Endothelial cell of umbilical vein (primary cell): ENCODE measurements at regions not wholly inside any gene's neighbourhood (a gene's known extent, or its start where the extent isn't known, plus 50 kb on each side); places are given as distances from the start of the nearest gene placed in this dataset.
"Not testable (repeated sequence)": the region's sequence is repeated elsewhere in the genome, so short reads cannot be mapped to it uniquely, and the experiment has no call there.

Experiments
- BruUV-seq: library from RNA; stranded (reverse); fragments of 400-500 nt; replicated peaks from 2 replicates; lab custom pipeline; 2021; lab: Mats Ljungman, UMichigan
- CTCF ChIA-PET: fragments of 300-600, 350-600 bp; sonication (Branson Sonifier 250); formaldehyde crosslinking; loops from one replicate; lab custom pipeline; 2021; ENCODE audit warnings: antibody characterized with exemption, inconsistent platforms; lab: Charles Lee
- POLR2A ChIA-PET: fragments of 300-600, 350-600 bp; sonication (Branson Sonifier 250); formaldehyde crosslinking; loops from one replicate; lab custom pipeline; 2021; ENCODE audit warnings: antibody characterized with exemption, inconsistent platforms; lab: Charles Lee
- DNase-seq: peaks from one replicate; pipeline ENCODE4 v3.0.0-alpha.2; 2011; ENCODE audit warnings: low read depth, low spot score
- FAIRE-seq: peaks from 2 replicates; lab custom pipeline; 2011; peaks lifted over from hg19 to GRCh38; lab: Jason Lieb, UNC
- H2AFZ ChIP-seq: 2 replicates; pipeline ENCODE4 v1.6.0; 2012; ENCODE audit warnings: low read depth, low read length, control low read depth, inconsistent platforms
- H3K27ac ChIP-seq: 2 replicates; pipeline ENCODE4 v1.5.1; 2011; ENCODE audit warnings: low read depth, mild to moderate bottlenecking, control low read depth, low read length, moderate library complexity; ENCODE audit not compliant: insufficient read depth
- H3K27me3 ChIP-seq, 2 experiments: 2 replicates each; pipeline versions ENCODE4 v1.6.0 to v1.6.1; 2011; ENCODE audit warnings: low read length in 2 of 2, mixed read lengths in 1 of 2; ENCODE audit not compliant: control insufficient read depth in 2 of 2, insufficient read depth in 2 of 2
- H3K36me3 ChIP-seq, 2 experiments: 2 replicates in 1 of 2; 3 replicates in 1 of 2; pipeline ENCODE4 v1.5.1; 2011; ENCODE audit warnings: low read length in 2 of 2, mild to moderate bottlenecking in 1 of 2, moderate library complexity in 1 of 2; ENCODE audit not compliant: control insufficient read depth in 2 of 2, insufficient read depth in 2 of 2; ENCODE audit errors: extremely low read depth in 1 of 2
- H3K4me1 ChIP-seq: 3 replicates; pipeline ENCODE4 v1.5.1; 2011; ENCODE audit warnings: mild to moderate bottlenecking, low read length; ENCODE audit not compliant: control insufficient read depth, insufficient read depth; ENCODE audit errors: extremely low read depth
- H3K4me2 ChIP-seq: 2 replicates; pipeline ENCODE4 v1.6.1; 2011; ENCODE audit warnings: low read length, control low read depth, mixed read lengths; ENCODE audit not compliant: insufficient read depth
- H3K4me3 ChIP-seq, 3 experiments: fragments of 200-600 bp in 1 of 3; sonication (generic), shearing (Covaris generic) in 1 of 3; replicated peaks in 1 of 3; 2 replicates each; pipeline ENCODE4 v1.5.1; 2011 to 2016; ENCODE audit warnings: control low read depth in 3 of 3, low read length in 3 of 3, mild to moderate bottlenecking in 2 of 3, inconsistent platforms in 1 of 3, low read depth in 1 of 3, moderate library complexity in 1 of 3; ENCODE audit not compliant: insufficient read depth in 1 of 3
- H3K79me2 ChIP-seq: 2 replicates; pipeline ENCODE4 v1.6.0; 2012; ENCODE audit warnings: low read length, inconsistent platforms; ENCODE audit not compliant: control insufficient read depth, insufficient read depth
- H3K9ac ChIP-seq: replicated peaks from 2 replicates; pipeline ENCODE3; 2011; ENCODE audit warnings: low read length, control low read depth; ENCODE audit not compliant: insufficient read depth; ENCODE audit errors: extremely low read depth
- H3K9me1 ChIP-seq: replicated peaks from 3 replicates; pipeline ENCODE4 v1.6.0; 2011; ENCODE audit warnings: mild to moderate bottlenecking, low read length; ENCODE audit not compliant: control insufficient read depth, insufficient read depth; ENCODE audit errors: extremely low read depth
- H3K9me3 ChIP-seq: replicated peaks from 2 replicates; pipeline ENCODE4 v1.5.1; 2012; ENCODE audit warnings: low read length, inconsistent platforms; ENCODE audit not compliant: control insufficient read depth, insufficient read depth
- H4K20me1 ChIP-seq: replicated peaks from 2 replicates; pipeline ENCODE3; 2011; ENCODE audit warnings: mild to moderate bottlenecking, low read length; ENCODE audit not compliant: control insufficient read depth, insufficient read depth; ENCODE audit errors: extremely low read depth
- EZH2 ChIP-seq: IDR thresholded peaks from 2 replicates; pipeline ENCODE4 v1.6.1; 2012; ENCODE audit warnings: borderline replicate concordance, low read depth, mild to moderate bottlenecking, moderate library complexity, low read length, inconsistent platforms; ENCODE audit not compliant: severe bottlenecking
- FOS ChIP-seq: IDR thresholded peaks from 2 replicates; pipeline ENCODE4 v1.6.1; 2011; ENCODE audit warnings: mild to moderate bottlenecking, low read length, moderate library complexity, borderline replicate concordance; ENCODE audit not compliant: insufficient read depth
- GATA2 ChIP-seq: IDR thresholded peaks from 2 replicates; pipeline ENCODE4 v1.7.0; 2011; ENCODE audit warnings: low read depth, mild to moderate bottlenecking, moderate library complexity, mixed read lengths, low read length; ENCODE audit not compliant: insufficient read length, insufficient read depth
- JUN ChIP-seq: IDR thresholded peaks from 2 replicates; pipeline ENCODE4 v1.6.1; 2011; ENCODE audit warnings: borderline replicate concordance, low read depth; ENCODE audit not compliant: insufficient read length, insufficient read depth
- MAX ChIP-seq: IDR thresholded peaks from 2 replicates; pipeline ENCODE4 v1.6.1; 2011; ENCODE audit not compliant: insufficient read depth, insufficient read length
- POLR2A ChIP-seq: IDR thresholded peaks from 2 replicates; pipeline ENCODE4 v1.6.1; 2012; ENCODE audit warnings: low read depth, mild to moderate bottlenecking, control low read depth, low read length
- POLR2AphosphoS5 ChIP-seq: IDR thresholded peaks from 2 replicates; pipeline ENCODE4 v1.6.1; 2012; ENCODE audit warnings: low read depth, mild to moderate bottlenecking, control low read depth, low read length, moderate library complexity; ENCODE audit not compliant: insufficient read depth
- dilution Hi-C: fragments of 300-500 bp; cut with MboI; formaldehyde crosslinking; loops from one replicate; pipeline ENCODE4 v1.15.0; 2019; ENCODE audit warnings: low sequenced_read_pairs; ENCODE audit not compliant: extremely low pct_ligation_motif_present
- intact Hi-C: fragments of 100-400 bp; cut with micrococcal nuclease; formaldehyde crosslinking; loops from one replicate; pipeline ENCODE4 v1.10.0; 2022
- TF ChIP-seq, protein P1 (sequence below), 2 donors: IDR thresholded peaks; 1 replicate in 1 of 2; 2 replicates in 1 of 2; pipeline ENCODE4 v1.5.1; 2011; ENCODE audit warnings: low read length in 2 of 2, mild to moderate bottlenecking in 2 of 2, moderate library complexity in 2 of 2, control low read depth in 1 of 2, inconsistent platforms in 1 of 2, low read depth in 1 of 2; ENCODE audit not compliant: insufficient read depth in 1 of 2; ENCODE audit errors: extremely low read depth in 1 of 2

DNA sequence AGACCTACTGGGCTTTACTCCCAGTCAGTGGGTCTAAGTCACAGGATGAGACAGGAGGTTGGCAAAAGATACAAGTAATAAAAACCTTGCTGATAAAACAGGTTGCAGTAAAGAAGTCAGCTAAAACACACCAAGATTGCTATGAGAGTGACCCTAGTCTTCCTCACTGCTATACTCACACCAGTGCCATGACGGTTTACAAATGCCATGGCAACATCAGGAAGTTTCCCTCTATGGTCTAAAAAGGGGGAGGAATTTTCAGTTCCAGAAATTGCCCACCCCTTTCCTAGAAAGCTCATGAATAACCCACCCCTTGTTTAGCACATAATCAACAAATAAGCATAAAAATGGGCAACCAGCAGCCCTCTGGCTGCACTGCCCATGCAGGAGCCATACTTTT, 966.7 kb upstream of the ROBO1 start:
- Histone ChIP-seq H3K9me3 (no peaks in the 10 kb centered on the region), H2AFZ (no peak overlapping the region), H3K9me1 (no peaks in the 10 kb centered on the region), H3K4me1 (peaks cover 47% of the 10 kb centered on the region), H3K9ac (peak overlapping the region; percentile 93), H3K4me2 (peak overlapping the region; percentile 74), H3K4me3 (no peak overlapping the region), H3K27me3 (no peaks in the 10 kb centered on the region), H3K36me3 (no peaks in the 10 kb centered on the region), H3K27ac (peak overlapping the region; percentile 98), H3K79me2 (no peaks in the 10 kb centered on the region), H4K20me1 (no peaks in the 10 kb centered on the region)
- no peak for TF ChIP-seq FOS
- intact Hi-C loops = no loop called here
- BruUV-seq = no TSS peak
- ChIA-PET POLR2A (no interaction called here), CTCF (interaction anchor here (1.2 to 1.6 kb wide), 4 partner anchors 12 to 1213 kb away, joined by 3 read pairs; no protein-coding TSS in a partner anchor)
- dilution Hi-C loops = no loop called here
- DNase-seq (peak; percentile 81), FAIRE-seq (no peak)

- peak overlapping the region; percentile 98 for H3K27ac ChIP-seq
- peak overlapping the region; percentile 74 for H3K4me2 ChIP-seq
- H3K36me3 ChIP-seq = no peaks in the 10 kb centered on the region
- H3K79me2 ChIP-seq = no peaks in the 10 kb centered on the region
- DNase-seq (peak; percentile 100), FAIRE-seq (peak; percentile 89)
- no peak overlapping the region for H2AFZ ChIP-seq
- peak overlapping the region in 1 of 3 experiments; percentile 5 for H3K4me3 ChIP-seq
- peak overlapping the region; percentile 93 for H3K9ac ChIP-seq
- TF ChIP-seq MAX (peak; percentile 54), GATA2 (peak; percentile 100), POLR2A (peak; percentile 82), POLR2AphosphoS5 (peak; percentile 89), FOS (peak; percentile 96), EZH2 (no peak), JUN (peak; percentile 87)
- TF ChIP-seq, protein P1, sequence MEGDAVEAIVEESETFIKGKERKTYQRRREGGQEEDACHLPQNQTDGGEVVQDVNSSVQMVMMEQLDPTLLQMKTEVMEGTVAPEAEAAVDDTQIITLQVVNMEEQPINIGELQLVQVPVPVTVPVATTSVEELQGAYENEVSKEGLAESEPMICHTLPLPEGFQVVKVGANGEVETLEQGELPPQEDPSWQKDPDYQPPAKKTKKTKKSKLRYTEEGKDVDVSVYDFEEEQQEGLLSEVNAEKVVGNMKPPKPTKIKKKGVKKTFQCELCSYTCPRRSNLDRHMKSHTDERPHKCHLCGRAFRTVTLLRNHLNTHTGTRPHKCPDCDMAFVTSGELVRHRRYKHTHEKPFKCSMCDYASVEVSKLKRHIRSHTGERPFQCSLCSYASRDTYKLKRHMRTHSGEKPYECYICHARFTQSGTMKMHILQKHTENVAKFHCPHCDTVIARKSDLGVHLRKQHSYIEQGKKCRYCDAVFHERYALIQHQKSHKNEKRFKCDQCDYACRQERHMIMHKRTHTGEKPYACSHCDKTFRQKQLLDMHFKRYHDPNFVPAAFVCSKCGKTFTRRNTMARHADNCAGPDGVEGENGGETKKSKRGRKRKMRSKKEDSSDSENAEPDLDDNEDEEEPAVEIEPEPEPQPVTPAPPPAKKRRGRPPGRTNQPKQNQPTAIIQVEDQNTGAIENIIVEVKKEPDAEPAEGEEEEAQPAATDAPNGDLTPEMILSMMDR (IDR thresholded peaks at IDR 0.05; ENCODE audit: extremely low read depth in 1 of 2, insufficient read depth in 1 of 2, low read depth in 1 of 2, low read length in 2 of 2) = no peak
- no TSS peak for BruUV-seq
- H3K27me3 ChIP-seq = no peaks in the 10 kb centered on the region
- intact Hi-C loops (loop anchor here (1.0 to 2.0 kb wide), 6 partner anchors 372 to 1009 kb away; no protein-coding TSS in a partner anchor), dilution Hi-C loops (no loop called here)
- CTCF ChIA-PET = interaction anchor here (1.1 to 1.5 kb wide), 4 partner anchors 8 to 1212 kb away, joined by 3 to 4 read pairs (median 3); no protein-coding TSS in a partner anchor
- peaks cover 47% of the 10 kb centered on the region for H3K4me1 ChIP-seq
- H3K9me1 ChIP-seq = no peaks in the 10 kb centered on the region
- no peaks in the 10 kb centered on the region for H4K20me1 ChIP-seq
- POLR2A ChIA-PET = no interaction called here
- no peaks in the 10 kb centered on the region for H3K9me3 ChIP-seq
Observed at GRCh38 chr3:80733522-80734176, 965.9 kb upstream of the ROBO1 start.

DNA sequence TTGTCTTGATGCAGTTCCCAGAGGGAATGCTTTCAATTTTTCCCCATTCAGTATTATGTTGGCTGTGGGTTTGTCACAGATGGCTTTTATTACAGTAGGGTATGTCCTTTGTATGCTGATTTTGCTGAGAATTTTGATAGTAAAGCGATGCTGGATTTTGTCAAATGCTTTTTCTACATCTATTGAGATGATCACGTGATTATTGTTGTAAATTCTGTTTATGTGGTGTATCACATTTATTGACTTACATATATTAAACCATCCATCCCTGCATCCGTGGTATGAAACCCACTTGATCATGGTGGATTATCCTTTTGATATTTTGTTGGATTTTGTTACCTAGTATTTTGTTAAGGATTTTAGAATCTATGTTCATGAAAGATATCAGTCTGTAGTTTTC, 959.8 kb upstream of the ROBO1 start:
- H3K9me1 ChIP-seq, H3K4me2 ChIP-seq, CTCF ChIA-PET, POLR2A ChIA-PET, H3K36me3 ChIP-seq, H3K27ac ChIP-seq, H3K9me3 ChIP-seq, H4K20me1 ChIP-seq, DNase-seq, H3K27me3 ChIP-seq, H2AFZ ChIP-seq, BruUV-seq, H3K4me3 ChIP-seq, dilution Hi-C loops, intact Hi-C loops, H3K79me2 ChIP-seq, FAIRE-seq, H3K9ac ChIP-seq: not testable (repeated sequence)
- H3K4me1 ChIP-seq = peaks cover 10% of the 10 kb centered on the region
